ENCODE measurements at regions not wholly inside any gene's neighbourhood (a gene's known extent, or its start where the extent isn't known, plus 50 kb on each side); places are given as distances from the start of the nearest gene placed in this dataset.

- Histone ChIP-seq H3K9ac (ENCODE audit: low read length) (no peak overlapping the region), H3K4me2 (ENCODE audit: low read length) (no peak overlapping the region), H3K79me2 (replicated peaks; ENCODE audit: insufficient read depth, low read length) (no peaks in the 10 kb centered on the region), H3K9me3 (ENCODE audit: low read length) (no peaks in the 10 kb centered on the region), H3K27ac (ENCODE audit: low read length) (no peak overlapping the region), H3K4me3 (ENCODE audit: low read length) (no peak overlapping the region), H3K9me2 (ENCODE audit: insufficient read depth, low read length) (no peaks in the 10 kb centered on the region), H3K36me3 (ENCODE audit: insufficient read depth, low read length) (no peaks in the 10 kb centered on the region), H3K27me3 (ENCODE audit: insufficient read depth, low read depth, low read length) (no peaks in the 10 kb centered on the region), H3F3A (ENCODE audit: insufficient read depth, low read length, poor library complexity, severe bottlenecking) (no peaks in the 10 kb centered on the region), H2AFZ (ENCODE audit: low read depth, low read length) (no peak overlapping the region), H4K20me1 (ENCODE audit: insufficient read depth) (no peaks in the 10 kb centered on the region)
- TF ChIP-seq REST (IDR thresholded peaks at IDR 0.05; ENCODE audit: borderline replicate concordance) (no peak), TAF1 (IDR thresholded peaks at IDR 0.05; ENCODE audit: low read depth) (no peak), MXI1 (conservative IDR thresholded peaks at IDR 0.05; ENCODE audit: poor library complexity, severe bottlenecking) (no peak), RAD21 (conservative IDR thresholded peaks at IDR 0.05) (no peak), CTCF (IDR thresholded peaks at IDR 0.05; ENCODE audit: poor library complexity, severe bottlenecking) (no peak), POLR2AphosphoS5 (IDR thresholded peaks at IDR 0.05) (no peak), EZH2 (IDR thresholded peaks at IDR 0.05; ENCODE audit: borderline replicate concordance, insufficient read depth, low read length, poor library complexity, severe bottlenecking) (no peak), EP300 (conservative IDR thresholded peaks at IDR 0.05; ENCODE audit: poor library complexity, severe bottlenecking) (no peak), SMC3 (conservative IDR thresholded peaks at IDR 0.05; ENCODE audit: poor library complexity) (no peak)
Observed at GRCh38 chr4:53804719-53805118, 213.4 kb upstream of the LNX1 start.

GRCh38 chr4:53802500-53802899 is 211.2 kb upstream of the LNX1 start:
- H3K9me3 ChIP-seq (ENCODE audit: low read length) = no peaks in the 10 kb centered on the region
- H3K27me3 ChIP-seq (ENCODE audit: insufficient read depth, low read depth, low read length) = no peaks in the 10 kb centered on the region
- no peaks in the 10 kb centered on the region for H3K79me2 ChIP-seq (replicated peaks; ENCODE audit: insufficient read depth, low read length)
- TF ChIP-seq MXI1 (conservative IDR thresholded peaks at IDR 0.05; ENCODE audit: poor library complexity, severe bottlenecking) (no peak), REST (IDR thresholded peaks at IDR 0.05; ENCODE audit: borderline replicate concordance) (no peak), POLR2AphosphoS5 (IDR thresholded peaks at IDR 0.05) (no peak), CTCF (IDR thresholded peaks at IDR 0.05; ENCODE audit: poor library complexity, severe bottlenecking) (no peak), SMC3 (conservative IDR thresholded peaks at IDR 0.05; ENCODE audit: poor library complexity) (no peak), RAD21 (conservative IDR thresholded peaks at IDR 0.05) (no peak), EP300 (conservative IDR thresholded peaks at IDR 0.05; ENCODE audit: poor library complexity, severe bottlenecking) (no peak), TAF1 (IDR thresholded peaks at IDR 0.05; ENCODE audit: low read depth) (no peak), EZH2 (IDR thresholded peaks at IDR 0.05; ENCODE audit: borderline replicate concordance, insufficient read depth, low read length, poor library complexity, severe bottlenecking) (no peak)
- H2AFZ ChIP-seq (ENCODE audit: low read depth, low read length) = no peak overlapping the region
- no peak overlapping the region for H3K4me2 ChIP-seq (ENCODE audit: low read length)
- H3K36me3 ChIP-seq (ENCODE audit: insufficient read depth, low read length) = no peaks in the 10 kb centered on the region
- H3K27ac ChIP-seq (ENCODE audit: low read length) = no peak overlapping the region
- H4K20me1 ChIP-seq (ENCODE audit: insufficient read depth) = no peaks in the 10 kb centered on the region
- no peaks in the 10 kb centered on the region for H3K9me2 ChIP-seq (ENCODE audit: insufficient read depth, low read length)
- no peak overlapping the region for H3K9ac ChIP-seq (ENCODE audit: low read length)
- no peak overlapping the region for H3K4me3 ChIP-seq (ENCODE audit: low read length)
- H3F3A ChIP-seq (ENCODE audit: insufficient read depth, low read length, poor library complexity, severe bottlenecking) = no peaks in the 10 kb centered on the region
